Adrenal gland (tissue), 5 donors: ENCODE measurements at regions not wholly inside any gene's neighbourhood (a gene's known extent, or its start where the extent isn't known, plus 50 kb on each side); places are given as distances from the start of the nearest gene placed in this dataset.

Experiments used
- POLR2A ChIP-seq, 2 donors: fragments of 450-650 bp; IDR thresholded peaks; one replicate each; pipeline ENCODE4 v1.6.1; 2017; ENCODE audit warnings: antibody characterized with exemption in 2 of 2, mild to moderate bottlenecking in 2 of 2, moderate library complexity in 1 of 2
- TF ChIP-seq, protein P1 (sequence below), 6 experiments: fragments of 450-650 bp in 4 of 6; fragments of 200-600 bp in 2 of 6; sonication (generic) in 1 of 6; IDR thresholded peaks; 1 replicate in 5 of 6; 2 replicates in 1 of 6; pipeline versions ENCODE4 v1.5.1 to v1.8.0; 2016 to 2021; ENCODE audit warnings: antibody characterized with exemption in 6 of 6, mild to moderate bottlenecking in 2 of 6, moderate library complexity in 1 of 6
- donor health status: DM: no; HTN: no; CAD: no.

DNA sequence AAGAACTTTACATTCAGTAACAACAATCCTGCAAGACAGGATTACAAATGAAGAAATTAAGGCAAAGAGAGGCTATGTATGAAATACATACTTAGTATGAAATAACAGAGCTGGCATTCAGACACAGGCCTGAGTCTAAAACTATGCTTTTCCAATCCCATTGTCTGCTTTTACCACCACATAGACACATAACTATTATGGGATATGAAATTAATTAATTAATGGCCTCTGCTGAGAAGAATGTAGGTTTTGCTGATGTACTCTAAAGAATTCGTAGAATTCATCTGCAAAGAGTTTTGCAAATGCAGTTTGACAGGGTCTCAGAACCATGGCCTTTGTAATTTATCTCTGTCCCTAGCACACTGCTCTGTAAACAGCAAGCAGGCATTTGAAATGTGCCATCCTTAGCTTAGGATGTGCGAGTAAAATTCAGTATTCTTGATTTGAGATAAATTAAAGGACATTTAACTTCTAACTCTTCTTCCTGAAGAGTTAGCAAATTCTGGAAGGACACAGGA is 54.5 kb upstream of the BOC start:
- TF ChIP-seq, protein P1, sequence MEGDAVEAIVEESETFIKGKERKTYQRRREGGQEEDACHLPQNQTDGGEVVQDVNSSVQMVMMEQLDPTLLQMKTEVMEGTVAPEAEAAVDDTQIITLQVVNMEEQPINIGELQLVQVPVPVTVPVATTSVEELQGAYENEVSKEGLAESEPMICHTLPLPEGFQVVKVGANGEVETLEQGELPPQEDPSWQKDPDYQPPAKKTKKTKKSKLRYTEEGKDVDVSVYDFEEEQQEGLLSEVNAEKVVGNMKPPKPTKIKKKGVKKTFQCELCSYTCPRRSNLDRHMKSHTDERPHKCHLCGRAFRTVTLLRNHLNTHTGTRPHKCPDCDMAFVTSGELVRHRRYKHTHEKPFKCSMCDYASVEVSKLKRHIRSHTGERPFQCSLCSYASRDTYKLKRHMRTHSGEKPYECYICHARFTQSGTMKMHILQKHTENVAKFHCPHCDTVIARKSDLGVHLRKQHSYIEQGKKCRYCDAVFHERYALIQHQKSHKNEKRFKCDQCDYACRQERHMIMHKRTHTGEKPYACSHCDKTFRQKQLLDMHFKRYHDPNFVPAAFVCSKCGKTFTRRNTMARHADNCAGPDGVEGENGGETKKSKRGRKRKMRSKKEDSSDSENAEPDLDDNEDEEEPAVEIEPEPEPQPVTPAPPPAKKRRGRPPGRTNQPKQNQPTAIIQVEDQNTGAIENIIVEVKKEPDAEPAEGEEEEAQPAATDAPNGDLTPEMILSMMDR (IDR thresholded peaks at IDR 0.05), result no peak
- no peak for TF ChIP-seq POLR2A (IDR thresholded peaks at IDR 0.05)
